GM23338 (cell line): ENCODE measurements at regions not wholly inside any gene's neighbourhood (a gene's known extent, or its start where the extent isn't known, plus 50 kb on each side); places are given as distances from the start of the nearest gene placed in this dataset.

Experiments
- ATAC-seq: fragments of 200-7000 bp; cut with Tn5 transposase; 3 replicates; pipeline ENCODE4 v1.9.1; 2020
- DNase-seq: peaks from one replicate; pipeline ENCODE4 v3.0.0-alpha.2; 2015; ENCODE audit warnings: low spot score
- H2AFZ ChIP-seq: fragments of 200-600 bp; sonication (generic); 2 replicates; pipeline ENCODE4 v1.8.0; 2016; ENCODE audit warnings: antibody characterized with exemption, mild to moderate bottlenecking, moderate library complexity
- H3F3A ChIP-seq: fragments of 200-600 bp; sonication (generic); replicated peaks from 2 replicates; pipeline ENCODE4 v1.8.0; 2017; ENCODE audit warnings: antibody characterized with exemption, mixed run types, low read depth
- H3K27ac ChIP-seq: fragments of 200-600 bp; sonication (generic); 2 replicates; pipeline ENCODE4 v1.6.1; 2016; ENCODE audit warnings: low read depth
- H3K27me3 ChIP-seq: fragments of 200-600 bp; sonication (generic); 2 replicates; pipeline ENCODE4 v1.8.0; 2016; ENCODE audit warnings: mild to moderate bottlenecking, mixed run types, moderate library complexity; ENCODE audit not compliant: insufficient read depth
- H3K36me3 ChIP-seq: fragments of 200-600 bp; sonication (generic); 2 replicates; pipeline ENCODE4 v1.8.0; 2016; ENCODE audit warnings: mild to moderate bottlenecking; ENCODE audit not compliant: insufficient read depth
- H3K4me1 ChIP-seq: fragments of 200-600 bp; sonication (generic); 2 replicates; pipeline ENCODE4 v1.8.0; 2016; ENCODE audit warnings: mild to moderate bottlenecking, moderate library complexity; ENCODE audit not compliant: insufficient read depth
- H3K4me2 ChIP-seq: fragments of 200-600 bp; sonication (generic); 2 replicates; pipeline ENCODE4 v1.7.1; 2017; ENCODE audit warnings: mixed run types
- H3K4me3 ChIP-seq: fragments of 200-600 bp; sonication (generic); 2 replicates; pipeline ENCODE4 v1.6.1; 2016; ENCODE audit warnings: mixed run types
- H3K79me2 ChIP-seq: fragments of 200-600 bp; sonication (generic); replicated peaks from 2 replicates; pipeline ENCODE4 v1.8.0; 2017; ENCODE audit warnings: mild to moderate bottlenecking; ENCODE audit not compliant: insufficient read depth
- H3K9me2 ChIP-seq: fragments of 200-600 bp; sonication (generic); 2 replicates; pipeline ENCODE4 v1.8.0; 2017; ENCODE audit not compliant: insufficient read depth
- H4K20me1 ChIP-seq: fragments of 200-600 bp; sonication (generic); replicated peaks from 2 replicates; pipeline ENCODE4 v1.8.0; 2017; ENCODE audit warnings: mild to moderate bottlenecking; ENCODE audit not compliant: insufficient read depth
- H3K27ac Mint-ChIP-seq: 2 replicates; pipeline ENCODE4 v1.8.0; 2020; ENCODE audit warnings: inconsistent platforms, mild to moderate bottlenecking, moderate library complexity, mixed read lengths
- H3K27me3 Mint-ChIP-seq: 3 replicates; pipeline ENCODE4 v1.8.0; 2022; ENCODE audit warnings: low read depth, mild to moderate bottlenecking, moderate library complexity, mixed read lengths, inconsistent platforms; ENCODE audit not compliant: insufficient read depth, poor library complexity
- H3K36me3 Mint-ChIP-seq: 3 replicates; pipeline ENCODE4 v1.8.0; 2021; ENCODE audit warnings: low read depth, mild to moderate bottlenecking, inconsistent platforms, moderate library complexity, mixed read lengths
- H3K4me1 Mint-ChIP-seq: 3 replicates; pipeline ENCODE4 v1.8.0; 2020; ENCODE audit warnings: mild to moderate bottlenecking, inconsistent platforms, mixed read lengths
- H3K4me3 Mint-ChIP-seq: 3 replicates; pipeline ENCODE4 v1.8.0; 2021; ENCODE audit warnings: moderate library complexity, mild to moderate bottlenecking, inconsistent platforms, mixed read lengths
- H3K9me3 Mint-ChIP-seq: 3 replicates; pipeline ENCODE4 v1.8.0; 2020; ENCODE audit warnings: moderate library complexity, mild to moderate bottlenecking, inconsistent platforms, mixed read lengths
- CREB1 ChIP-seq: fragments of 250-450 bp; sonication (Bioruptor Pico); IDR thresholded peaks from 2 replicates; pipeline ENCODE4 v1.5.0; 2020; ENCODE audit warnings: low read depth, mild to moderate bottlenecking, moderate library complexity
- EZH2 ChIP-seq: fragments of 200-600 bp; sonication (generic); IDR thresholded peaks from one replicate; pipeline ENCODE4 v1.8.0; 2017; ENCODE audit warnings: antibody characterized with exemption, mild to moderate bottlenecking, low read depth; ENCODE audit not compliant: unreplicated experiment
- EZH2phosphoT487 ChIP-seq: fragments of 200-600 bp; sonication (generic); IDR thresholded peaks from one replicate; pipeline ENCODE4 v1.8.1; 2018; ENCODE audit warnings: antibody characterized with exemption; ENCODE audit not compliant: unreplicated experiment
- JUNB ChIP-seq: IDR thresholded peaks from one replicate; pipeline ENCODE4 v1.6.1; 2016; ENCODE audit warnings: antibody characterized with exemption; ENCODE audit not compliant: unreplicated experiment
- NANOG ChIP-seq: IDR thresholded peaks from 2 replicates; pipeline ENCODE4 v1.6.1; 2016; ENCODE audit warnings: antibody characterized with exemption, borderline replicate concordance
- ZNF114 ChIP-seq: fragments of 250-450 bp; sonication (Bioruptor Pico); IDR thresholded peaks from 2 replicates; pipeline ENCODE4 v1.5.0; 2020; ENCODE audit warnings: mild to moderate bottlenecking, moderate library complexity
- ZNF331 ChIP-seq: fragments of 250-450 bp; sonication (Bioruptor Pico); IDR thresholded peaks from 2 replicates; pipeline ENCODE4 v1.5.0; 2020; ENCODE audit warnings: low read depth, mild to moderate bottlenecking, moderate library complexity
- TF ChIP-seq, protein P1 (sequence below): fragments of 250-450 bp; sonication (Bioruptor Pico); IDR thresholded peaks from 2 replicates; pipeline ENCODE4 v1.5.0; 2020; ENCODE audit warnings: mild to moderate bottlenecking, moderate library complexity
- TF ChIP-seq, protein P2 (sequence below), 2 experiments: fragments of 200-600 bp in 1 of 2; sonication (generic) in 1 of 2; conservative IDR thresholded peaks; 2 replicates each; pipeline versions ENCODE4 v1.5.1 to v1.6.1; 2016 to 2017; ENCODE audit warnings: antibody characterized with exemption in 2 of 2, low read depth in 2 of 2, mild to moderate bottlenecking in 2 of 2, moderate library complexity in 1 of 2
- TF ChIP-seq, protein P3 (sequence below): IDR thresholded peaks from one replicate; pipeline ENCODE4 v1.6.1; 2018; ENCODE audit warnings: antibody characterized with exemption; ENCODE audit not compliant: unreplicated experiment

DNA sequence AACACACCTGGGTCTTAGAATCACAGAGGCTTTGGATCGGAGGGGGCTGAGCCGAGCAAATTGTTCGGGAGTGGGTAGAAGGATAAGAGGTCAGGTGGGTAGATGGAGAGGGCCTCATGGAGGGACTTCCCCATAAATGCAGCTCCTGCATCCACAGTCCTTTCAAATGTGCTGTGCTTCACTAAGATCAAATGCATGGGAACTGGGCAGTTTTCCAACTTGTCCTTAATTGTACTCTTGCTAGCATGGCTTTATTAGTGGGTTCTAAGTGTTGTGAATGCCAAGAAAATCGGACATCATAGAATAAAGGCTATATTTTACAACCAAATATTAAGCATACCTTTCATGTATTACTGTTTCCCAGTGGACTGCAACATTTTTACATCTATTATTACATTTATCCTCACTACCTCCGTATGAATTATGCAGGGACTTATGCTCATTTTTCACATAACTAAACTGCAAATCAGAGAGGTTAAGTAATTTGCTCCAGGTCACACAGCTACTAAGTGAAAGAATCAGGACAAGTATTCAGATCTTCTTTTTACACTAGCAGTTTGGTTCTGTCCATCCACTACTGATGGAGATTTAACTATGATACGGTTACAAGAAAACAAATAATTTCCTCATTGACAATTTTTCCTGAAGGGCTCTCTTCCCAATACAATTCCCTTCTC lies 174.5 kb upstream of the RUNX1 start (continued):
- no peak for TF ChIP-seq JUNB
- TF ChIP-seq ZNF331, result no peak
- TF ChIP-seq NANOG, result no peak
- TF ChIP-seq EZH2, result no peak
- TF ChIP-seq, protein P1, sequence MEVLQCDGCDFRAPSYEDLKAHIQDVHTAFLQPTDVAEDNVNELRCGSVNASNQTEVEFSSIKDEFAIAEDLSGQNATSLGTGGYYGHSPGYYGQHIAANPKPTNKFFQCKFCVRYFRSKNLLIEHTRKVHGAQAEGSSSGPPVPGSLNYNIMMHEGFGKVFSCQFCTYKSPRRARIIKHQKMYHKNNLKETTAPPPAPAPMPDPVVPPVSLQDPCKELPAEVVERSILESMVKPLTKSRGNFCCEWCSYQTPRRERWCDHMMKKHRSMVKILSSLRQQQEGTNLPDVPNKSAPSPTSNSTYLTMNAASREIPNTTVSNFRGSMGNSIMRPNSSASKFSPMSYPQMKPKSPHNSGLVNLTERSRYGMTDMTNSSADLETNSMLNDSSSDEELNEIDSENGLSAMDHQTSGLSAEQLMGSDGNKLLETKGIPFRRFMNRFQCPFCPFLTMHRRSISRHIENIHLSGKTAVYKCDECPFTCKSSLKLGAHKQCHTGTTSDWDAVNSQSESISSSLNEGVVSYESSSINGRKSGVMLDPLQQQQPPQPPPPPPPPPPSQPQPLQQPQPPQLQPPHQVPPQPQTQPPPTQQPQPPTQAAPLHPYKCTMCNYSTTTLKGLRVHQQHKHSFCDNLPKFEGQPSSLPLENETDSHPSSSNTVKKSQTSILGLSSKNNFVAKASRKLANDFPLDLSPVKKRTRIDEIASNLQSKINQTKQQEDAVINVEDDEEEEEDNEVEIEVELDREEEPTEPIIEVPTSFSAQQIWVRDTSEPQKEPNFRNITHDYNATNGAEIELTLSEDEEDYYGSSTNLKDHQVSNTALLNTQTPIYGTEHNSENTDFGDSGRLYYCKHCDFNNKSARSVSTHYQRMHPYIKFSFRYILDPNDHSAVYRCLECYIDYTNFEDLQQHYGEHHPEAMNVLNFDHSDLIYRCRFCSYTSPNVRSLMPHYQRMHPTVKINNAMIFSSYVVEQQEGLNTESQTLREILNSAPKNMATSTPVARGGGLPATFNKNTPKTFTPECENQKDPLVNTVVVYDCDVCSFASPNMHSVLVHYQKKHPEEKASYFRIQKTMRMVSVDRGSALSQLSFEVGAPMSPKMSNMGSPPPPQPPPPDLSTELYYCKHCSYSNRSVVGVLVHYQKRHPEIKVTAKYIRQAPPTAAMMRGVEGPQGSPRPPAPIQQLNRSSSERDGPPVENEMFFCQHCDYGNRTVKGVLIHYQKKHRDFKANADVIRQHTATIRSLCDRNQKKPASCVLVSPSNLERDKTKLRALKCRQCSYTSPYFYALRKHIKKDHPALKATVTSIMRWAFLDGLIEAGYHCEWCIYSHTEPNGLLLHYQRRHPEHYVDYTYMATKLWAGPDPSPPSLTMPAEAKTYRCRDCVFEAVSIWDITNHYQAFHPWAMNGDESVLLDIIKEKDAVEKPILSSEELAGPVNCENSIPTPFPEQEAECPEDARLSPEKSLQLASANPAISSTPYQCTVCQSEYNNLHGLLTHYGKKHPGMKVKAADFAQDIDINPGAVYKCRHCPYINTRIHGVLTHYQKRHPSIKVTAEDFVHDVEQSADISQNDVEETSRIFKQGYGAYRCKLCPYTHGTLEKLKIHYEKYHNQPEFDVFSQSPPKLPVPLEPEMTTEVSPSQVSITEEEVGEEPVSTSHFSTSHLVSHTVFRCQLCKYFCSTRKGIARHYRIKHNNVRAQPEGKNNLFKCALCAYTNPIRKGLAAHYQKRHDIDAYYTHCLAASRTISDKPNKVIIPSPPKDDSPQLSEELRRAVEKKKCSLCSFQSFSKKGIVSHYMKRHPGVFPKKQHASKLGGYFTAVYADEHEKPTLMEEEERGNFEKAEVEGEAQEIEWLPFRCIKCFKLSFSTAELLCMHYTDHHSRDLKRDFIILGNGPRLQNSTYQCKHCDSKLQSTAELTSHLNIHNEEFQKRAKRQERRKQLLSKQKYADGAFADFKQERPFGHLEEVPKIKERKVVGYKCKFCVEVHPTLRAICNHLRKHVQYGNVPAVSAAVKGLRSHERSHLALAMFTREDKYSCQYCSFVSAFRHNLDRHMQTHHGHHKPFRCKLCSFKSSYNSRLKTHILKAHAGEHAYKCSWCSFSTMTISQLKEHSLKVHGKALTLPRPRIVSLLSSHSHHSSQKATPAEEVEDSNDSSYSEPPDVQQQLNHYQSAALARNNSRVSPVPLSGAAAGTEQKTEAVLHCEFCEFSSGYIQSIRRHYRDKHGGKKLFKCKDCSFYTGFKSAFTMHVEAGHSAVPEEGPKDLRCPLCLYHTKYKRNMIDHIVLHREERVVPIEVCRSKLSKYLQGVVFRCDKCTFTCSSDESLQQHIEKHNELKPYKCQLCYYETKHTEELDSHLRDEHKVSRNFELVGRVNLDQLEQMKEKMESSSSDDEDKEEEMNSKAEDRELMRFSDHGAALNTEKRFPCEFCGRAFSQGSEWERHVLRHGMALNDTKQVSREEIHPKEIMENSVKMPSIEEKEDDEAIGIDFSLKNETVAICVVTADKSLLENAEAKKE (CRISPR knock-in tag), result no peak

DNA sequence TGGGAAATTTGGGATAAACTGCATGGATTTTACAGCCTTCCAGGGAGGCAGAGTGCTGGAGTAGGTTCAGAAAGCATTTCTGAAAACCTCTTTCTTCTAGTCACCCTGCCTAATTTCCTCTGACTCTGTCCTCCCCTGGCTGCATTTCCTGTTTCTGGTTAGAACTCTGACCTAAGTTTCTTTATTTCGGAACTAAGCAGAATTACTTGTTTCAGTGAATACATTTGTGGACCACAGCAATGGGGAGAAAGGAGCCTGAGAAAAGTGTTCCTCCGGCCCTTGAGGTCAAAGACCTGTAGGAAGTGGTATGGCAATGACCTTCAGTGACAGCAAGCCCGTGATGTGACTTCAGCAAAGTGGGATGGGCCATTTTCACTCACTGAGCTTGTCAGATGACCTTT lies 173.4 kb upstream of the RUNX1 start:
- Histone ChIP-seq H3K36me3 (no peaks in the 10 kb centered on the region), H3K9me2 (no peaks in the 10 kb centered on the region), H3K79me2 (no peaks in the 10 kb centered on the region), H3K4me1 (peaks cover 10% of the 10 kb centered on the region), H4K20me1 (no peaks in the 10 kb centered on the region), H3K4me2 (no peak overlapping the region), H3K27me3 (no peaks in the 10 kb centered on the region), H3F3A (no peaks in the 10 kb centered on the region; the same call in 1 of the 2 replicates), H2AFZ (0 out of 2 replicates have a peak overlapping the region, but pooled peaks have one; percentile 35), H3K4me3 (no peak overlapping the region), H3K27ac (no peak overlapping the region)
- Mint-ChIP-seq H3K9me3 (no peaks in the 10 kb centered on the region), H3K36me3 (no peaks in the 10 kb centered on the region), H3K27ac (no peak overlapping the region), H3K4me3 (no peak overlapping the region), H3K27me3 (no peaks in the 10 kb centered on the region), H3K4me1 (peaks cover 19% of the 10 kb centered on the region)
- no peak for DNase-seq
- ATAC-seq, result no peak
- TF ChIP-seq NANOG, result no peak
- TF ChIP-seq CREB1 (CRISPR knock-in tag), result no peak
- TF ChIP-seq EZH2phosphoT487, result no peak
- TF ChIP-seq, protein P2, sequence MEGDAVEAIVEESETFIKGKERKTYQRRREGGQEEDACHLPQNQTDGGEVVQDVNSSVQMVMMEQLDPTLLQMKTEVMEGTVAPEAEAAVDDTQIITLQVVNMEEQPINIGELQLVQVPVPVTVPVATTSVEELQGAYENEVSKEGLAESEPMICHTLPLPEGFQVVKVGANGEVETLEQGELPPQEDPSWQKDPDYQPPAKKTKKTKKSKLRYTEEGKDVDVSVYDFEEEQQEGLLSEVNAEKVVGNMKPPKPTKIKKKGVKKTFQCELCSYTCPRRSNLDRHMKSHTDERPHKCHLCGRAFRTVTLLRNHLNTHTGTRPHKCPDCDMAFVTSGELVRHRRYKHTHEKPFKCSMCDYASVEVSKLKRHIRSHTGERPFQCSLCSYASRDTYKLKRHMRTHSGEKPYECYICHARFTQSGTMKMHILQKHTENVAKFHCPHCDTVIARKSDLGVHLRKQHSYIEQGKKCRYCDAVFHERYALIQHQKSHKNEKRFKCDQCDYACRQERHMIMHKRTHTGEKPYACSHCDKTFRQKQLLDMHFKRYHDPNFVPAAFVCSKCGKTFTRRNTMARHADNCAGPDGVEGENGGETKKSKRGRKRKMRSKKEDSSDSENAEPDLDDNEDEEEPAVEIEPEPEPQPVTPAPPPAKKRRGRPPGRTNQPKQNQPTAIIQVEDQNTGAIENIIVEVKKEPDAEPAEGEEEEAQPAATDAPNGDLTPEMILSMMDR (conservative IDR thresholded peaks at IDR 0.05; ENCODE audit: low read depth in 2 of 2), result no peak
- no peak for TF ChIP-seq JUNB
- no peak for TF ChIP-seq ZNF114
- TF ChIP-seq, protein P3, sequence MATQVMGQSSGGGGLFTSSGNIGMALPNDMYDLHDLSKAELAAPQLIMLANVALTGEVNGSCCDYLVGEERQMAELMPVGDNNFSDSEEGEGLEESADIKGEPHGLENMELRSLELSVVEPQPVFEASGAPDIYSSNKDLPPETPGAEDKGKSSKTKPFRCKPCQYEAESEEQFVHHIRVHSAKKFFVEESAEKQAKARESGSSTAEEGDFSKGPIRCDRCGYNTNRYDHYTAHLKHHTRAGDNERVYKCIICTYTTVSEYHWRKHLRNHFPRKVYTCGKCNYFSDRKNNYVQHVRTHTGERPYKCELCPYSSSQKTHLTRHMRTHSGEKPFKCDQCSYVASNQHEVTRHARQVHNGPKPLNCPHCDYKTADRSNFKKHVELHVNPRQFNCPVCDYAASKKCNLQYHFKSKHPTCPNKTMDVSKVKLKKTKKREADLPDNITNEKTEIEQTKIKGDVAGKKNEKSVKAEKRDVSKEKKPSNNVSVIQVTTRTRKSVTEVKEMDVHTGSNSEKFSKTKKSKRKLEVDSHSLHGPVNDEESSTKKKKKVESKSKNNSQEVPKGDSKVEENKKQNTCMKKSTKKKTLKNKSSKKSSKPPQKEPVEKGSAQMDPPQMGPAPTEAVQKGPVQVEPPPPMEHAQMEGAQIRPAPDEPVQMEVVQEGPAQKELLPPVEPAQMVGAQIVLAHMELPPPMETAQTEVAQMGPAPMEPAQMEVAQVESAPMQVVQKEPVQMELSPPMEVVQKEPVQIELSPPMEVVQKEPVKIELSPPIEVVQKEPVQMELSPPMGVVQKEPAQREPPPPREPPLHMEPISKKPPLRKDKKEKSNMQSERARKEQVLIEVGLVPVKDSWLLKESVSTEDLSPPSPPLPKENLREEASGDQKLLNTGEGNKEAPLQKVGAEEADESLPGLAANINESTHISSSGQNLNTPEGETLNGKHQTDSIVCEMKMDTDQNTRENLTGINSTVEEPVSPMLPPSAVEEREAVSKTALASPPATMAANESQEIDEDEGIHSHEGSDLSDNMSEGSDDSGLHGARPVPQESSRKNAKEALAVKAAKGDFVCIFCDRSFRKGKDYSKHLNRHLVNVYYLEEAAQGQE, result no peak
